ENCODE measurements at regions not wholly inside any gene's neighbourhood (a gene's known extent, or its start where the extent isn't known, plus 50 kb on each side); places are given as distances from the start of the nearest gene placed in this dataset.

- H3K9me3 Mint-ChIP-seq (ENCODE audit: unreplicated experiment), result peaks cover 21% of the 10 kb centered on the region
- ChIA-PET CTCF (interaction anchor here (1.0 kb wide), 1 partner anchor 81 kb away, joined by 3 read pairs; no protein-coding TSS in a partner anchor), POLR2A (no interaction called here)
- Histone ChIP-seq H3K4me1 (peaks cover 10% of the 10 kb centered on the region), H3K9me3 (0 out of 2 replicates have a peak, but pooled peaks cover 3% of the 10 kb centered on the region), H3K4me3 (ENCODE audit: low read depth, low read length) (no peak overlapping the region), H3K36me3 (ENCODE audit: control insufficient read depth, insufficient read depth, low read length) (no peaks in the 10 kb centered on the region), H3K27me3 (replicated peaks; ENCODE audit: control insufficient read depth, insufficient read depth, low read length) (no peaks in the 10 kb centered on the region)
- DNase-seq, result no peak
- peaks cover 7% of the 10 kb centered on the region for H3K4me1 Mint-ChIP-seq (ENCODE audit: low read depth, unreplicated experiment)
- no peak overlapping the region for H3K4me3 Mint-ChIP-seq (ENCODE audit: unreplicated experiment)
- BruUV-seq (replicated peaks), result no TSS peak
- H3K36me3 Mint-ChIP-seq (ENCODE audit: insufficient read depth, unreplicated experiment), result peaks cover 5% of the 10 kb centered on the region
- no peaks in the 10 kb centered on the region for H3K27me3 Mint-ChIP-seq (ENCODE audit: insufficient read depth, unreplicated experiment)
- no peak for TF ChIP-seq CTCF (IDR thresholded peaks at IDR 0.05; ENCODE audit: insufficient read depth in 1 of 2, low read depth in 1 of 2, low read length in 1 of 2, severe bottlenecking in 1 of 2, unreplicated experiment in 1 of 2)
- intact Hi-C loops (cut with micrococcal nuclease; ENCODE audit: unreplicated experiment), result no loop called here
- H3K27ac Mint-ChIP-seq (ENCODE audit: unreplicated experiment), result no peak overlapping the region
Measured at GRCh38 chr11:113634940-113635575, 71.0 kb downstream of the TMPRSS5 start.

GRCh38 chr11:113632981-113633380, 73.1 kb downstream of the TMPRSS5 start:
- H3K9me3 Mint-ChIP-seq (ENCODE audit: unreplicated experiment), result peaks cover 8% of the 10 kb centered on the region
- peaks cover 10% of the 10 kb centered on the region for H3K4me1 ChIP-seq
- no TSS peak for BruUV-seq (replicated peaks)
- no peak overlapping the region for H3K4me3 Mint-ChIP-seq (ENCODE audit: unreplicated experiment)
- H3K36me3 Mint-ChIP-seq (ENCODE audit: insufficient read depth, unreplicated experiment), result peaks cover 5% of the 10 kb centered on the region
- H3K27me3 Mint-ChIP-seq (ENCODE audit: insufficient read depth, unreplicated experiment), result no peaks in the 10 kb centered on the region
- intact Hi-C loops (cut with micrococcal nuclease; ENCODE audit: unreplicated experiment), result no loop called here
- POLR2A ChIA-PET, result no interaction called here
- no peak overlapping the region for H3K4me3 ChIP-seq (ENCODE audit: low read depth, low read length)
- no peak for DNase-seq
- H3K27ac Mint-ChIP-seq (ENCODE audit: unreplicated experiment), result no peak overlapping the region
- no peaks in the 10 kb centered on the region for H3K36me3 ChIP-seq (ENCODE audit: control insufficient read depth, insufficient read depth, low read length)
- H3K27me3 ChIP-seq (replicated peaks; ENCODE audit: control insufficient read depth, insufficient read depth, low read length), result no peaks in the 10 kb centered on the region
- peaks cover 7% of the 10 kb centered on the region for H3K4me1 Mint-ChIP-seq (ENCODE audit: low read depth, unreplicated experiment)
- H3K9me3 ChIP-seq, result 0 out of 2 replicates have a peak, but pooled peaks cover 3% of the 10 kb centered on the region
- TF ChIP-seq CTCF (IDR thresholded peaks at IDR 0.05; ENCODE audit: insufficient read depth in 1 of 2, low read depth in 1 of 2, low read length in 1 of 2, severe bottlenecking in 1 of 2, unreplicated experiment in 1 of 2), result no peak
- CTCF ChIA-PET, result no interaction called here

- no peak for DNase-seq
- Mint-ChIP-seq H3K4me3 (ENCODE audit: unreplicated experiment) (no peak overlapping the region), H3K27ac (ENCODE audit: unreplicated experiment) (no peak overlapping the region), H3K36me3 (ENCODE audit: insufficient read depth, unreplicated experiment) (no peaks in the 10 kb centered on the region), H3K9me3 (ENCODE audit: unreplicated experiment) (no peaks in the 10 kb centered on the region), H3K27me3 (ENCODE audit: insufficient read depth, unreplicated experiment) (no peaks in the 10 kb centered on the region), H3K4me1 (ENCODE audit: low read depth, unreplicated experiment) (peaks cover 7% of the 10 kb centered on the region)
- POLR2A ChIA-PET, result no interaction called here
- H3K9me3 ChIP-seq, result no peaks in the 10 kb centered on the region
- BruUV-seq (replicated peaks), result no TSS peak
- no peaks in the 10 kb centered on the region for H3K27me3 ChIP-seq (replicated peaks; ENCODE audit: control insufficient read depth, insufficient read depth, low read length)
- no peak for TF ChIP-seq CTCF (IDR thresholded peaks at IDR 0.05; ENCODE audit: insufficient read depth in 1 of 2, low read depth in 1 of 2, low read length in 1 of 2, severe bottlenecking in 1 of 2, unreplicated experiment in 1 of 2)
- no peak overlapping the region for H3K4me3 ChIP-seq (ENCODE audit: low read depth, low read length)
- no peaks in the 10 kb centered on the region for H3K4me1 ChIP-seq
- intact Hi-C loops (cut with micrococcal nuclease; ENCODE audit: unreplicated experiment), result no loop called here
- CTCF ChIA-PET, result no interaction called here
- H3K36me3 ChIP-seq (ENCODE audit: control insufficient read depth, insufficient read depth, low read length), result no peaks in the 10 kb centered on the region
Measured at GRCh38 chr11:113629562-113629961, 76.5 kb downstream of the TMPRSS5 start.
